NCI-H146 (cell line): ENCODE measurements at regions not wholly inside any gene's neighbourhood (a gene's known extent, or its start where the extent isn't known, plus 50 kb on each side); places are given as distances from the start of the nearest gene placed in this dataset.
A peak's percentile ranks its signal among the peaks of the same experiment; 100 is the strongest.

Source experiments
- DNase-seq: peaks from one replicate; lab custom pipeline; 2025; lab: John Stamatoyannopoulos, UW

GRCh38 chr15:77732514-77733335 lies 100.0 kb upstream of the LINGO1 start:
- no peak for DNase-seq

- no peak for DNase-seq
These were observed 99.2 kb upstream of the LINGO1 start for GRCh38 chr15:77731945-77732344.

GRCh38 chr15:77731067-77731466 lies 98.4 kb upstream of the LINGO1 start:
- DNase-seq = no peak

DNA sequence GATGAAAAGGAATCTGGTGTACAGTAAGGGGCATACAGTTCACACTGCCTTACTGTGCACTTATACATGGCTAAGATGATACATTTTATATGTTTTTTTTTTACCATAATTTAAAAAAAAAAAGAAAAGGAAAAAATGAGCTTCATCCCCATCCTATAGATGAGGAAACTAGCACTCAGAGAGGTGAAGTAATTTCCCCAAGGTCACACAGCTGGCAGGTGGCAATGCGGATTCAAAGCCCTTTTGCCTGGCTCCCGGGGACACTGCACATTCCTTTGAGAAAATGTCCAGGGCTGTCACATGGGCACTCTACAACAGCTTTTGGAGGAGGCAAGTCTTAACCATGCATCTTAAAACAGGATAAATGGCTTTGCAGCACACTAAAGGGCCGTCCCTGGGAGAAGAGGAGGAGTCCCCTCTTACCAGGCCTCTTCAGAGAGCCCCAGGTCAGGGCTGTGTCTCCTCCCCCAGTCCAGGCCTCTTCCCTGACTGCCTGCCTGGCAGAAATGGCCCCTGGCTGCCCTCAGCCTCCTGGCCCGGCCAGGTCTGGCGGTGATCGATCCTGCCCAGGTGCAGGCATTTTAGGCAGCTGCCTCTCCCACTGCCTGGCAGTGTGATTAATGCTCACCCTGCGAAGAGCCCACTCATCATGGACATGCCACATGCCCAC lies 95.1 kb upstream of the LINGO1 start:
- no peak for DNase-seq

GRCh38 chr15:77724715-77725114 lies 92.0 kb upstream of the LINGO1 start:
- DNase-seq = no peak

- DNase-seq = no peak
These were observed 91.0 kb upstream of the LINGO1 start for GRCh38 chr15:77723756-77724155.

- DNase-seq = no peak
These were observed 90.2 kb upstream of the LINGO1 start for GRCh38 chr15:77722759-77723460.

- no peak for DNase-seq
These were observed 89.3 kb upstream of the LINGO1 start for GRCh38 chr15:77721963-77722362.

DNA sequence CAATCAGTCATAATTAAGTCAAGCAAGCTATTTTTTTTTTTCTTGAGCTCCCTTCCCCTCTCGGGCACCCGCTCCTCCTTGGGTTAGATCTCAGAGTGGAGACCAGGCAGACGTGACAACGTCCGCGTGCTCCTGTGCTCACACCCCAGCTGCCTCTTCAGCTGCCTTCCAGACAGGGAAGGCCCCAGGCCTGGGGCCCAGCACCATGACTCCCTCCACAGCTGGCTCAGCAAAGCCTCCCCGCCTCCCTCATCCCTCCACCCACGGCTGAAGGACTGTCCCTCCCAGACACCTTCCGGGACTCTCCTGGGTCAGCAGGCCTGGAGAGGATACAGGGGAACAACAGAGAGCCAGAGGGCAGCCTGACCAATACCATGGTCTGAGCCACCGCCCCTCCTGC lies 87.9 kb upstream of the LINGO1 start:
- DNase-seq = no peak

- peak; percentile 44 for DNase-seq
These were observed 87.5 kb upstream of the LINGO1 start for GRCh38 chr15:77720173-77720572.

DNA sequence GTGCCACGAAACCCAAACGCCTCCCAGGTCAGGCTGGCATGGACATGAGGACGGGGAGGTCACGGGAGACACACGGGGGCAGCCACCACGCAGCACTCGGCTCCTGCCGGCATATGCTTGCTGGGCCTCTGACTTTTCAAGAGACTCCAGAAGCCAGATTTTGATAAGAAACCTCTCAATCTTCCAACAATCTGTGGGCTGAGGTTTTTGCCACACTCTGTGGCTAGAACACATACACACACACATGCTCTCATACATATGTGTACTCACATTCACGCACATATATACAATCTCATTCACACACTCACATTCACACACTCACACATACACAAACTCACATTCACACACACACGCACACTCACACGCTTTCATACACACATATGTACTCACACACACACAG lies 86.7 kb upstream of the LINGO1 start:
- DNase-seq = no peak

- no peak for DNase-seq
These were observed 84.8 kb upstream of the LINGO1 start for GRCh38 chr15:77717333-77717990.

DNA sequence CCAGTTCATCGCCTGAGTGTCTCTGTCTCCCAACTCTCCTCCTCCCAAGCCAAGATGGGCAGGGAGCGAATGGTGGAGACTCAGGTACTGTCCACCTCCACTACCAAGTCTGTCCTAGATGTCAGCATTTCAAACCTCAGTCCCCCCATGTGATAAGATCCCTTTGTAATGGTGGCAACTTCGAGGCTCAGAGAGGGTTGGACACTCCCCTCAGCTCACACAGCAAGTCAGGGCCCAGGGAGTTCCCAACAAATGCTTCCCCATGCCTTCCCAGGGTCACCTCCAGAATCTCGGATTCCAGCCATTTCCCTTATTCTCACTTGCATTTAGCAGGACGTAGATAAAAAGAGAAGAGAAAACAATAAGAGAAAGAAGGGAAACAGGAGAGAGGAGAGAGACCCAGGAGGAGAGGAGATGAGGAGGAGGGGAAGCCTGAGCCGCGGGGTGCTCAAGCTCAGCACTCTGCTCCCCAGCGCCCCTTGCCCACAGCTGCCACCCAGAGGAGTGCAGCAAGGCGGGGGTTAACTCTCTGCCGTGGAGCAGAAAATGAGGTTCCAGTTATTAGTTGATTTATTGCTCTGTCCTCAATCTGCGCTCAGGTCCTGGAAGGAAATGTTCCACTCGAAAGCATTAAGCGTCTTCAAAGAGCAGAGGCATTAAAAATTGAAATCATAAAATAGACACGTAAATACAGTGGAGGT lies 84.1 kb upstream of the LINGO1 start:
- no peak for DNase-seq

GRCh38 chr15:77715860-77716259 lies 83.1 kb upstream of the LINGO1 start:
- DNase-seq = no peak

- DNase-seq = no peak
These were observed 82.3 kb upstream of the LINGO1 start for GRCh38 chr15:77715051-77715450.

DNA sequence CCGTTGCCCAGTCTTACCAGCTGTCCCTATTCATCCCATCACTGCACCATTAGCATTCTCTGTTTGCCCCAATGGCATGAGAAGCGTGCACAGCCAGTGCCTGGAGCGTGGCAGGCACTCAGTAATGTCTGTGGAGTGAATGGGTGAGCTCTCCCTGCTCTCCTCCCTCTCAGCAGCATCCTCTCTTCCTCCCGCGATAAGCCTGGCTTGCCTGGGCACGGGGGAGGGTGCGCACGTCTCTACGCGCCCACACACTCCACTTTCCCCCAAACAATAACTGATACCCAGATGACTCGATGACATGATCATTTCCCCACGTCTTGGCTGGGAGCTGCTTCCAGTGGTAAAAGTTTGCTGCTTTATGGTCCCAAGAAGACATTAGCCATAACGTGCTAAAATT lies 81.8 kb upstream of the LINGO1 start:
- DNase-seq = no peak

DNA sequence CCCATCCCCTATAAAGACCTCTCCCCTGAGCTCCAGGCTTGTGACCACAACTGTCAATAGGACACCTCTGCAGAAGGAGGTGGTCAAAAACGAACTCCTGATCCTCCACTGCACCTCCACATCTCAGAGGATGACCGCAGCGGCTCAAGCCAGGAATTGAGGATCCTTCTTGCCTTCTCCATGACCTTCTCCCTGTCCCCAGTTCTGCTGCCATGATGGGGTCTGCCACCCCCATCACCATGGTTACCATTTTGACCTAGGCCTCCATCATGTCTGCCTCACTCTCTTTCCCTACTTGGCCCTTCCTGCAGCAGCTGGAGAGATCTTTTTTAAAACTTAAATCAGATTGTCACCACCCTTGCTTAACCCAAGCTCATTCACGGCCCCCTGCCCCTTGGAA lies 81.3 kb upstream of the LINGO1 start:
- DNase-seq = no peak

DNA sequence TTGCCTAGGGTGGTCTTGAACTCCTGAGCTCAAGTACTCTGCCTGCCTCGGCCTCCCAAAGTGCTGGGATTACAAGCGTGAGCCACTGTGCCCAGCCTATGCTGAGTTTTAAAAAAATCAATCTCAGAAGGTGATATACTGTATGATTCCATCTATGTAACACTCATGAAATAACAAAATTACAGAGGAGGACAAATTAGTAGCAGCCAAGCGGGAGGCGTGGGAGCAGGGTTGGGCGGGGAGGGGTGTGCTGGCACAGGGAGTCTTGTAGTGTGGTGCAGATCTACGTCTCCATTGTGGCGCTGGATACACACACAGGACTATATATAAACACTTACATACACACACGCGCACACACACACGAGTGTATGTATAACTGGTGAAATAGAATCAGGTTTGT lies 80.6 kb upstream of the LINGO1 start:
- no peak for DNase-seq

- no peak for DNase-seq
These were observed 79.7 kb upstream of the LINGO1 start for GRCh38 chr15:77712438-77712837.

GRCh38 chr15:77710637-77711036 lies 77.9 kb upstream of the LINGO1 start:
- DNase-seq = no peak

DNA sequence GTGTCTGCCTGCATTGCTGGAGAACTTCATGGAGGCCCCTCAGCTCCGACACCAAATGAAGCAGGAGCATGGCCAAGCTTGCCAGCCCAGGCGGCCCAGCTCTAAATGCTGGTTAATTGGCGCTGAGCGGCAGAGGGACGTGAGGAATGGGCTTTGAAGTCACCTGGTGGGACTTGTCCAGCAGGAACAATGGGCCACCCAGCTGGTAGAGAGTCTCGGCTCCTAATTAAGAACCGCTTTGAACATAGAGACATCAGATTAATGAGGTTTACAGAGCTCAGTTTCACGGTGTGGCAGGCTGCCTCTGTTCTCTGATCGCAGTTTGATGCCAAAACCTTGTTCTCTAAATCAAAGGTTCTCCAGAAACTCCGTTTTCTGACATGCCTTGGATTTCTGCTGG lies 77.5 kb upstream of the LINGO1 start:
- DNase-seq = peak; percentile 3
